Thymus (tissue), 11 donors: ENCODE measurements at regions not wholly inside any gene's neighbourhood (a gene's known extent, or its start where the extent isn't known, plus 50 kb on each side); places are given as distances from the start of the nearest gene placed in this dataset.

ENCODE experiments used
- DNase-seq, 9 donors: peaks; one replicate each; pipeline ENCODE4 v3.0.0-alpha.2; 2013; ENCODE audit warnings: low spot score in 9 of 9, low read depth in 6 of 9, missing footprints in 1 of 9
- H3K27ac ChIP-seq, 2 donors: one replicate each; pipeline ENCODE4 v1.5.1; 2013; ENCODE audit warnings: control low read depth in 1 of 2, low read depth in 1 of 2, low read length in 1 of 2, mild to moderate bottlenecking in 1 of 2, moderate library complexity in 1 of 2
- H3K27me3 ChIP-seq, 2 donors: one replicate each; pipeline ENCODE4 v1.5.1; 2013; ENCODE audit warnings: low read length in 1 of 2; ENCODE audit not compliant: control insufficient read depth in 2 of 2, insufficient read depth in 1 of 2
- H3K36me3 ChIP-seq, 2 donors: one replicate each; pipeline ENCODE4 v1.5.1; 2013; ENCODE audit warnings: low read length in 1 of 2, mild to moderate bottlenecking in 1 of 2, moderate library complexity in 1 of 2; ENCODE audit not compliant: control insufficient read depth in 2 of 2, insufficient read depth in 2 of 2
- H3K4me1 ChIP-seq, 2 donors: one replicate each; pipeline ENCODE4 v1.5.1; 2013; ENCODE audit warnings: low read length in 2 of 2; ENCODE audit not compliant: control insufficient read depth in 2 of 2, insufficient read depth in 2 of 2
- H3K4me3 ChIP-seq, 2 donors: one replicate each; pipeline ENCODE4 v1.5.1; 2013; ENCODE audit warnings: low read length in 2 of 2, control low read depth in 1 of 2, mild to moderate bottlenecking in 1 of 2
- H3K9me3 ChIP-seq, 2 donors: one replicate each; pipeline ENCODE4 v1.5.1; 2013; ENCODE audit warnings: low read length in 1 of 2, mild to moderate bottlenecking in 1 of 2; ENCODE audit not compliant: control insufficient read depth in 2 of 2, insufficient read depth in 1 of 2
- WGBS: extraction: QIAGEN DNeasy Blood & Tissue Kit; methylation state at CpG from one replicate; pipeline ENCODE4 v1.1.7; 2013; 5-methylcytosine and 5-hydroxymethylcytosine counted together
- donor health status: healthy.

GRCh38 chr2:15999596-16000469 lies 59.5 kb downstream of the MYCN start:
- Histone ChIP-seq H3K4me3 (no peak overlapping the region), H3K27ac (no peak overlapping the region), H3K9me3 (no peaks in the 10 kb centered on the region), H3K27me3 (no peaks in the 10 kb centered on the region), H3K36me3 (no peaks in the 10 kb centered on the region), H3K4me1 (no peaks in the 10 kb centered on the region)
- DNase-seq, result no peak
- 95% methylated on average over 11 of the region's 11 CpGs for WGBS

GRCh38 chr2:15997728-15998280 lies 57.5 kb downstream of the MYCN start:
- H3K4me3 ChIP-seq, result no peak overlapping the region
- no peaks in the 10 kb centered on the region for H3K27me3 ChIP-seq
- H3K27ac ChIP-seq, result no peak overlapping the region
- H3K36me3 ChIP-seq, result no peaks in the 10 kb centered on the region
- DNase-seq, result no peak
- H3K9me3 ChIP-seq, result no peaks in the 10 kb centered on the region
- WGBS, result 100% methylated on average over 2 of the region's 2 CpGs
- H3K4me1 ChIP-seq, result no peaks in the 10 kb centered on the region

- Histone ChIP-seq H3K27ac (no peak overlapping the region), H3K36me3 (no peaks in the 10 kb centered on the region), H3K27me3 (no peaks in the 10 kb centered on the region), H3K4me1 (no peaks in the 10 kb centered on the region), H3K9me3 (no peaks in the 10 kb centered on the region), H3K4me3 (no peak overlapping the region)
- no peak for DNase-seq
- 73% methylated on average over 10 of the region's 10 CpGs for WGBS
Measured at GRCh38 chr2:15996536-15997423, 56.4 kb downstream of the MYCN start.
